HG03342 (cell line): ENCODE measurements at regions not wholly inside any gene's neighbourhood (a gene's known extent, or its start where the extent isn't known, plus 50 kb on each side); places are given as distances from the start of the nearest gene placed in this dataset.
A peak's percentile ranks its signal among the peaks of the same experiment; 100 is the strongest.
"Not testable (repeated sequence)": the region's sequence is repeated elsewhere in the genome, so short reads cannot be mapped to it uniquely, and the experiment has no call there.

Experiments
- ATAC-seq: cut with Tn5 transposase; IDR thresholded peaks from one replicate; pipeline ENCODE4 v1.9.1; 2021; ENCODE audit warnings: mild to moderate bottlenecking, moderate library complexity; ENCODE audit not compliant: unreplicated experiment

- ATAC-seq = no peak
Measured at GRCh38 chr12:4193821-4194220, 79.7 kb upstream of the CCND2 start.

GRCh38 chr12:4191642-4192041 is 81.9 kb upstream of the CCND2 start:
- no peak for ATAC-seq

- ATAC-seq = no peak
Measured at GRCh38 chr12:4191149-4191548, 82.4 kb upstream of the CCND2 start.

- no peak for ATAC-seq
Measured at GRCh38 chr12:4190366-4191063, 83.0 kb upstream of the CCND2 start.

- ATAC-seq = no peak
Measured at GRCh38 chr12:4189721-4190120, 83.8 kb upstream of the CCND2 start.

- ATAC-seq = no peak
Measured at GRCh38 chr12:4187916-4188315, 85.6 kb upstream of the CCND2 start.

GRCh38 chr12:4187315-4187714 is 86.2 kb upstream of the CCND2 start:
- ATAC-seq = not testable (repeated sequence)

- ATAC-seq = no peak
Measured at GRCh38 chr12:4178424-4179170, 95.0 kb upstream of the CCND2 start.

GRCh38 chr12:4177262-4177661 is 96.3 kb upstream of the CCND2 start:
- no peak for ATAC-seq

GRCh38 chr12:4176168-4176567 is 97.4 kb upstream of the CCND2 start:
- ATAC-seq = no peak

GRCh38 chr12:4174417-4174816 is 99.1 kb upstream of the CCND2 start:
- ATAC-seq = no peak

GRCh38 chr12:4172999-4173398 is 100.6 kb upstream of the CCND2 start:
- ATAC-seq = no peak

- ATAC-seq = no peak
Measured at GRCh38 chr12:4171742-4172141, 101.8 kb upstream of the CCND2 start.

GRCh38 chr12:4169959-4170358 is 103.6 kb upstream of the CCND2 start:
- ATAC-seq = no peak

GRCh38 chr12:4169531-4169930 is 104.0 kb upstream of the CCND2 start:
- no peak for ATAC-seq

- no peak for ATAC-seq
Measured at GRCh38 chr12:4168036-4168435, 105.5 kb upstream of the CCND2 start.

- peak; percentile 66 for ATAC-seq
Measured at GRCh38 chr12:4164559-4165558, 108.7 kb upstream of the CCND2 start.

GRCh38 chr12:4164188-4164558 is 109.4 kb upstream of the CCND2 start:
- ATAC-seq = no peak

GRCh38 chr12:4161718-4162117 is 111.8 kb upstream of the CCND2 start:
- no peak for ATAC-seq

GRCh38 chr12:4160314-4161040 is 113.1 kb upstream of the CCND2 start:
- ATAC-seq = no peak

GRCh38 chr12:4159851-4160250 is 113.7 kb upstream of the CCND2 start:
- no peak for ATAC-seq
